NCI-H1105 treated with DMSO at 0.1 percent for 48 hours (cell line): ENCODE measurements at regions not wholly inside any gene's neighbourhood (a gene's known extent, or its start where the extent isn't known, plus 50 kb on each side); places are given as distances from the start of the nearest gene placed in this dataset.
"Not testable (repeated sequence)": the region's sequence is repeated elsewhere in the genome, so short reads cannot be mapped to it uniquely, and the experiment has no call there.

Experiments used
- DNase-seq: peaks from one replicate; lab custom pipeline; 2025; lab: John Stamatoyannopoulos, UW

GRCh38 chr18:6571239-6571602 lies 156.5 kb upstream of the L3MBTL4 start:
- DNase-seq, result no peak

- DNase-seq, result not testable (repeated sequence)
Observed at GRCh38 chr18:6572192-6572591, 157.3 kb upstream of the ARHGAP28 start.

- DNase-seq, result no peak
Observed at GRCh38 chr18:6574631-6575030, 154.9 kb upstream of the ARHGAP28 start.

- DNase-seq, result no peak
Observed at GRCh38 chr18:6575908-6576307, 153.6 kb upstream of the ARHGAP28 start.

GRCh38 chr18:6576718-6577375 lies 152.7 kb upstream of the ARHGAP28 start:
- DNase-seq, result no peak

GRCh38 chr18:6578686-6579085 lies 150.8 kb upstream of the ARHGAP28 start:
- DNase-seq, result no peak

- DNase-seq, result no peak
Observed at GRCh38 chr18:6579486-6579885, 150.0 kb upstream of the ARHGAP28 start.

- no peak for DNase-seq
Observed at GRCh38 chr18:6580401-6580800, 149.1 kb upstream of the ARHGAP28 start.

GRCh38 chr18:6589923-6590322 lies 139.6 kb upstream of the ARHGAP28 start:
- no peak for DNase-seq

GRCh38 chr18:6590326-6590725 lies 139.2 kb upstream of the ARHGAP28 start:
- no peak for DNase-seq

- DNase-seq, result no peak
Observed at GRCh38 chr18:6591491-6591890, 138.0 kb upstream of the ARHGAP28 start.

- DNase-seq, result no peak
Observed at GRCh38 chr18:6592522-6592921, 137.0 kb upstream of the ARHGAP28 start.

GRCh38 chr18:6593142-6593885 lies 136.2 kb upstream of the ARHGAP28 start:
- no peak for DNase-seq

- DNase-seq, result no peak
Observed at GRCh38 chr18:6595666-6596065, 133.8 kb upstream of the ARHGAP28 start.

GRCh38 chr18:6598657-6599056 lies 130.9 kb upstream of the ARHGAP28 start:
- no peak for DNase-seq

GRCh38 chr18:6600667-6601167 lies 128.8 kb upstream of the ARHGAP28 start:
- DNase-seq, result no peak

- DNase-seq, result no peak
Observed at GRCh38 chr18:6601241-6601640, 128.3 kb upstream of the ARHGAP28 start.

GRCh38 chr18:6602365-6602764 lies 127.2 kb upstream of the ARHGAP28 start:
- no peak for DNase-seq

- peak; percentile 24 for DNase-seq
Observed at GRCh38 chr18:6604573-6604941, 125.0 kb upstream of the ARHGAP28 start.

- no peak for DNase-seq
Observed at GRCh38 chr18:6605115-6605869, 124.2 kb upstream of the ARHGAP28 start.

GRCh38 chr18:6606411-6607085 lies 123.0 kb upstream of the ARHGAP28 start:
- no peak for DNase-seq

- peak; percentile 49 for DNase-seq
Observed at GRCh38 chr18:6607343-6607742, 122.2 kb upstream of the ARHGAP28 start.
